GM12878 (cell line): ENCODE measurements at regions not wholly inside any gene's neighbourhood (a gene's known extent, or its start where the extent isn't known, plus 50 kb on each side); places are given as distances from the start of the nearest gene placed in this dataset.

ENCODE experiments used
- ATAC-seq: fragments of 200-7000 bp; cut with Tn5 transposase; 3 replicates; pipeline ENCODE4 v1.9.1; 2020; ENCODE audit warnings: mild to moderate bottlenecking, moderate library complexity
- BruUV-seq: library from RNA; stranded (reverse); fragments of 400-500 nt; replicated peaks from 2 replicates; lab custom pipeline; 2021; lab: Mats Ljungman, UMichigan
- CTCF ChIA-PET: fragments of 300-600 bp; sonication (Branson Sonifier 250); formaldehyde crosslinking; extraction: SDS; loops from one replicate; lab custom pipeline; 2021; ENCODE audit warnings: inconsistent platforms; lab: Yijun Ruan, JAX
- POLR2A ChIA-PET: fragments of 350-600 bp; formaldehyde crosslinking; extraction: SDS; loops from one replicate; lab custom pipeline; 2021; ENCODE audit warnings: inconsistent platforms; lab: Charles Lee
- RAD21 ChIA-PET: fragments of 300-600 bp; sonication (Branson Sonifier 250); formaldehyde crosslinking; loops from one replicate; lab custom pipeline; 2023; ENCODE audit warnings: antibody characterized with exemption; ENCODE audit not compliant: unreplicated experiment; lab: Charles Lee
- SMC1A ChIA-PET: fragments of 300-600 bp; sonication (Branson Sonifier 250); formaldehyde crosslinking; loops from one replicate; lab custom pipeline; 2023; ENCODE audit not compliant: unreplicated experiment, uncharacterized antibody; lab: Charles Lee
- DNase-seq: peaks from one replicate; pipeline ENCODE4 v3.0.0-alpha.2; 2011; ENCODE audit warnings: low read depth, low spot score
- FAIRE-seq: peaks from 3 replicates; lab custom pipeline; 2011; peaks lifted over from hg19 to GRCh38; lab: Jason Lieb, UNC
- H2AFZ ChIP-seq: 2 replicates; pipeline ENCODE4 v1.6.0; 2011; ENCODE audit warnings: low read depth, low read length, control low read depth; ENCODE audit not compliant: control insufficient read depth
- H3K27ac ChIP-seq: 2 replicates; pipeline ENCODE4 v1.5.1; 2011; ENCODE audit warnings: control low read depth; ENCODE audit not compliant: control insufficient read depth, insufficient read depth
- H3K27me3 ChIP-seq, 2 experiments: replicated peaks in 1 of 2; 2 replicates each; pipeline versions ENCODE4 v1.6.0 to v1.6.1; 2011; ENCODE audit warnings: low read length in 1 of 2; ENCODE audit not compliant: control insufficient read depth in 2 of 2, insufficient read depth in 2 of 2
- H3K36me3 ChIP-seq, 2 experiments: 2 replicates each; pipeline ENCODE4 v1.5.1; 2011; ENCODE audit warnings: low read length in 1 of 2; ENCODE audit not compliant: control insufficient read depth in 2 of 2, insufficient read depth in 2 of 2
- H3K4me1 ChIP-seq: 2 replicates; pipeline ENCODE4 v1.6.1; 2011; ENCODE audit warnings: mild to moderate bottlenecking, low read length, moderate library complexity, mixed read lengths; ENCODE audit not compliant: control insufficient read depth, insufficient read depth
- H3K4me2 ChIP-seq: 2 replicates; pipeline ENCODE4 v1.6.0; 2011; ENCODE audit warnings: control low read depth; ENCODE audit not compliant: control insufficient read depth, insufficient read depth
- H3K4me3 ChIP-seq: fragments of 200-600 bp; sonication (generic); 2 replicates; pipeline ENCODE4 v1.5.1; 2016
- H3K79me2 ChIP-seq: 2 replicates; pipeline ENCODE4 v1.6.0; 2011; ENCODE audit warnings: low read length; ENCODE audit not compliant: control insufficient read depth, insufficient read depth
- H3K9ac ChIP-seq: 2 replicates; pipeline ENCODE4 v1.8.0; 2011; ENCODE audit warnings: low read length, control low read depth, mixed read lengths; ENCODE audit not compliant: control insufficient read depth, insufficient read depth
- H3K9me3 ChIP-seq: replicated peaks from 3 replicates; pipeline ENCODE4 v1.5.1; 2011; ENCODE audit warnings: mild to moderate bottlenecking, low read length; ENCODE audit not compliant: control insufficient read depth, insufficient read depth
- H4K20me1 ChIP-seq: 2 replicates; pipeline ENCODE4 v1.6.0; 2011; ENCODE audit not compliant: control insufficient read depth, insufficient read depth
- ETV6 ChIP-seq, 2 experiments: fragments of 450-650 bp in 1 of 2; IDR thresholded peaks in 1 of 2; conservative IDR thresholded peaks in 1 of 2; 2 replicates each; pipeline ENCODE4 v1.6.1; 2014; ENCODE audit warnings: antibody characterized with exemption in 1 of 2, borderline replicate concordance in 1 of 2, low read depth in 1 of 2, mild to moderate bottlenecking in 1 of 2, moderate library complexity in 1 of 2
- KAT2A ChIP-seq: conservative IDR thresholded peaks from 2 replicates; pipeline ENCODE4 v1.6.1; 2011; ENCODE audit warnings: low read depth, low read length; ENCODE audit not compliant: control insufficient read depth
- ZBED1 ChIP-seq: IDR thresholded peaks from 2 replicates; pipeline ENCODE4 v1.6.1; 2016; ENCODE audit warnings: borderline replicate concordance
- ZBTB11 ChIP-seq: fragments of 450-650 bp; formaldehyde crosslinking; IDR thresholded peaks from 2 replicates; pipeline ENCODE4 v1.5.0; 2022; ENCODE audit warnings: mild to moderate bottlenecking, missing genetic modification characterization
- ZNF622 ChIP-seq: fragments of 450-650 bp; IDR thresholded peaks from 2 replicates; pipeline ENCODE4 v1.6.1; 2017; ENCODE audit warnings: mild to moderate bottlenecking, inconsistent platforms
- WGBS: methylation state at CpG from one replicate; pipeline ENCODE4 v1.1.6; 2016; ENCODE audit warnings: low lambda C conversion rate; ENCODE audit not compliant: insufficient replicate concordance, insufficient coverage; ENCODE audit errors: missing lambda C conversion rate; 5-methylcytosine and 5-hydroxymethylcytosine counted together
- in situ Hi-C: fragments of 300-500 bp; cut with MboI; formaldehyde crosslinking; loops from 9 replicates; pipeline ENCODE4 v1.14.3; 2018; ENCODE audit warnings: mixed read lengths
- intact Hi-C: fragments of 100-400 bp; cut with micrococcal nuclease; formaldehyde crosslinking; loops from one replicate; pipeline ENCODE4 v1.14.2; 2022; ENCODE audit not compliant: unreplicated experiment
- TF ChIP-seq, protein P1 (sequence below): fragments of 450-650 bp; IDR thresholded peaks from 2 replicates; pipeline ENCODE4 v1.6.1; 2014; ENCODE audit warnings: mild to moderate bottlenecking

- Histone ChIP-seq H3K4me1 (no peaks in the 10 kb centered on the region), H3K9ac (no peak overlapping the region), H3K27ac (no peak overlapping the region), H3K9me3 (no peaks in the 10 kb centered on the region), H4K20me1 (no peaks in the 10 kb centered on the region), H3K4me2 (no peak overlapping the region), H3K36me3 (no peaks in the 10 kb centered on the region), H3K4me3 (no peak overlapping the region)
- ChIA-PET POLR2A (no interaction called here), CTCF (interaction anchor here (1.3 kb wide), 1 partner anchor 44 kb away, joined by 3 read pairs; no protein-coding TSS in a partner anchor), RAD21 (no interaction called here)
- FAIRE-seq: no peak
- intact Hi-C loops: no loop called here
- 22% methylated on average over 7 of the region's 7 CpGs for WGBS
- TF ChIP-seq ZBED1: no peak
- TF ChIP-seq ZBTB11 (CRISPR knock-in tag): no peak
- TF ChIP-seq, protein P1, sequence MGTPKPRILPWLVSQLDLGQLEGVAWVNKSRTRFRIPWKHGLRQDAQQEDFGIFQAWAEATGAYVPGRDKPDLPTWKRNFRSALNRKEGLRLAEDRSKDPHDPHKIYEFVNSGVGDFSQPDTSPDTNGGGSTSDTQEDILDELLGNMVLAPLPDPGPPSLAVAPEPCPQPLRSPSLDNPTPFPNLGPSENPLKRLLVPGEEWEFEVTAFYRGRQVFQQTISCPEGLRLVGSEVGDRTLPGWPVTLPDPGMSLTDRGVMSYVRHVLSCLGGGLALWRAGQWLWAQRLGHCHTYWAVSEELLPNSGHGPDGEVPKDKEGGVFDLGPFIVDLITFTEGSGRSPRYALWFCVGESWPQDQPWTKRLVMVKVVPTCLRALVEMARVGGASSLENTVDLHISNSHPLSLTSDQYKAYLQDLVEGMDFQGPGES: no peak
- TF ChIP-seq KAT2A: no peak
- no peak for TF ChIP-seq ETV6 (conservative IDR thresholded peaks at IDR 0.05 in 1 of 2, IDR thresholded peaks at IDR 0.05 in 1 of 2; ENCODE audit: borderline replicate concordance in 1 of 2, low read depth in 1 of 2)
- no peak for TF ChIP-seq ZNF622
- TF ChIP-seq, all 136 proteins: peak for 0
- Histone ChIP-seq H3K79me2 (no peaks in the 10 kb centered on the region), H2AFZ (no peak overlapping the region), H3K27me3 (no peaks in the 10 kb centered on the region; a peak in 1 of 4 replicates)
- in situ Hi-C loops: no loop called here
- no TSS peak for BruUV-seq
- DNase-seq: no peak
- no peak for ATAC-seq
- SMC1A ChIA-PET: no interaction called here
Measured at GRCh38 chr5:61767231-61768080, 435.4 kb downstream of the ZSWIM6 start.
